ENCODE measurements at regions not wholly inside any gene's neighbourhood (a gene's known extent, or its start where the extent isn't known, plus 50 kb on each side); places are given as distances from the start of the nearest gene placed in this dataset.

DNA sequence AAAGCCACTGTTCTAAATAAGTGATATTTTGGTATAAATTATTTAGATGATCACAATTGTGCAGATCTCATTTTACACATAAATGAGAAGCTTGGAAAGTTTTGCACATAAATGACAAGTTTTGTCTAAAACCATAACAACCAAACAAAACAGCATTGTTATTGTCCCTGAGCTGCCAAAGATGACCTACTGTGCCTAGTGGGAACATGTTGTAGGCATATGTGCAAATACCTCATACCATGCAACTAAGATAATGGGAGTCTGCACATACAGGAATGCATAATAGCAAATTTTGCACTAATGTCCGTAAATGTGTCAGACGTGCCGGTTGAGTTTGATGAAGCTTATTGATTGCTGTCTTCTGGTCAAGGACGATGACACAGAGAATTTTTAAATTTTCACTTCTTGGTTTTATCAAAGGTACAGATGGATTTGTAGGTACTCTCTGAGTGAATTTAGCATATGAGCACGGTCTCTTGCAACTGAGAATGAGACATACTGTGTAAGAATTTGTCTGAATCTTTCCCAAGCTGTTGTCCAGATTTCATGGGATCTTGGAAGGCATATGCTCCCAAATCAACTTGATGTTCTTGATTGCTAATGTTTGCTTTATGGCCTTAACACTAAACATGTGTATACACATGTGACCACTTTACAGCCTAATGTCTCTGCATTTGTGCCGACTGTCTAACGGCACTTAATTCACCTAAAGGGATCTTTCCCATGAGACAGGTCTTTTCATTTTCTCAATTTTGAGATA, 1133.5 kb downstream of the FAT4 start:
- H3K36me3 ChIP-seq = no peaks in the 10 kb centered on the region
- no peaks in the 10 kb centered on the region for H3K27me3 ChIP-seq
- no peaks in the 10 kb centered on the region for H3K4me1 ChIP-seq
- no peak overlapping the region for H3K27ac ChIP-seq
- TF ChIP-seq, protein P1, sequence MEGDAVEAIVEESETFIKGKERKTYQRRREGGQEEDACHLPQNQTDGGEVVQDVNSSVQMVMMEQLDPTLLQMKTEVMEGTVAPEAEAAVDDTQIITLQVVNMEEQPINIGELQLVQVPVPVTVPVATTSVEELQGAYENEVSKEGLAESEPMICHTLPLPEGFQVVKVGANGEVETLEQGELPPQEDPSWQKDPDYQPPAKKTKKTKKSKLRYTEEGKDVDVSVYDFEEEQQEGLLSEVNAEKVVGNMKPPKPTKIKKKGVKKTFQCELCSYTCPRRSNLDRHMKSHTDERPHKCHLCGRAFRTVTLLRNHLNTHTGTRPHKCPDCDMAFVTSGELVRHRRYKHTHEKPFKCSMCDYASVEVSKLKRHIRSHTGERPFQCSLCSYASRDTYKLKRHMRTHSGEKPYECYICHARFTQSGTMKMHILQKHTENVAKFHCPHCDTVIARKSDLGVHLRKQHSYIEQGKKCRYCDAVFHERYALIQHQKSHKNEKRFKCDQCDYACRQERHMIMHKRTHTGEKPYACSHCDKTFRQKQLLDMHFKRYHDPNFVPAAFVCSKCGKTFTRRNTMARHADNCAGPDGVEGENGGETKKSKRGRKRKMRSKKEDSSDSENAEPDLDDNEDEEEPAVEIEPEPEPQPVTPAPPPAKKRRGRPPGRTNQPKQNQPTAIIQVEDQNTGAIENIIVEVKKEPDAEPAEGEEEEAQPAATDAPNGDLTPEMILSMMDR (IDR thresholded peaks at IDR 0.05) = no peak
- TF ChIP-seq POLR2A (IDR thresholded peaks at IDR 0.05) (no peak), POLR2AphosphoS5 (IDR thresholded peaks at IDR 0.05; ENCODE audit: insufficient read depth in 1 of 2, low read depth in 1 of 2) (no peak)
- no peaks in the 10 kb centered on the region for H3K9me3 ChIP-seq
- DNase-seq (ENCODE audit: extremely low spot score in 2 of 2) = no peak
- intact Hi-C loops (cut with DNase I) = no loop called here
- H3K4me3 ChIP-seq = no peak overlapping the region

DNA sequence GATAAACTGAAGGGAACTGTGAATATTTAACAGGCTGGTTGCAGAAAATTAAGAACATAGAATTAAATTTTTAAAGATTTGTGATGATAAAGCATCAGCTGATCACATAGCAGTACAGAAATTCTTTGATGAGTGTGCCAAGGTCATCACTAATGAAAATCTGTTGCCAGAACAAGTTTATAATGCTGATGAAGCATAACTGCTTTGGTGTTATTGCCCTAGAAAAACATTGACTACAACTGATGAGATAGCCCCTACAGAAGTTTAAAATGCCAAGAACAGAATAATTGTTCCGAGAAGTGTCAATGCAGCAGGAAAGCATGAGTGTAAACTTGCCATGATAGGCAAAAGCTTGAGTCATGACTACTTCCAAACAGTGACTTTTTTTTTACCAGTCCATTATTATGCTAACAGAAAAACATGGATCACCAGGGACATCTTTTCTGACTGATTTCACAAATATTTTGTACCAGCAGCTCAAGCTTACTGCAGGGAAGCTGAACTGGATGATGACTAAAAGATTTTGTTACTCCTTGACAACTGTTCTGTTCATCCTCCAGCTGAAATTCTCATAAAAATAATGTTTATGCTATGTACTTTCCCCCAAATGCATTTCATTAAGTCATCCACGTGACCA, 1136.6 kb downstream of the FAT4 start:
- Histone ChIP-seq H3K4me3 (no peak overlapping the region), H3K27me3 (no peaks in the 10 kb centered on the region), H3K36me3 (no peaks in the 10 kb centered on the region), H3K27ac (no peak overlapping the region), H3K9me3 (no peaks in the 10 kb centered on the region), H3K4me1 (no peaks in the 10 kb centered on the region)
- no peak for DNase-seq (ENCODE audit: extremely low spot score in 2 of 2)
- intact Hi-C loops (cut with DNase I) = no loop called here
- TF ChIP-seq, protein P1 (IDR thresholded peaks at IDR 0.05) = no peak
- no peak for TF ChIP-seq POLR2A (IDR thresholded peaks at IDR 0.05)
- TF ChIP-seq POLR2AphosphoS5 (IDR thresholded peaks at IDR 0.05; ENCODE audit: insufficient read depth in 1 of 2, low read depth in 1 of 2) = no peak

DNA sequence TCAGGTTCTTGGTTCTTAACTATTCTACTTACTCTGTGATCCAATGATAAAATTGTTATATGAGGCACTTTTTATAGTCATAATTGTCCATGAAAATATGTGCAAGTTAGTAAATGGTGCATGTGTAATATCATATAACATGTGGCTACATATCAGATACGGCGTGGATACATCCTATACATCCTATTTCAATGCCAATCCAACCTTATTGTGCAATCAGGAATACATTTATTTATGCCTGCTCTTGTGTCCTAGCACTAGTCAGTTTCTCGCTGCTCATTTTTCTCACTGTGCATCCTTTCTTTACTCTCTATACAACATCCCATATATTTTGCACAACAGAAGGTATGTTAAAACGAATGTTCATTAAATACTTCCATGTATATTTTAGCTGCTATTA, 1141.1 kb downstream of the FAT4 start:
- TF ChIP-seq POLR2AphosphoS5 (IDR thresholded peaks at IDR 0.05; ENCODE audit: insufficient read depth in 1 of 2, low read depth in 1 of 2) = no peak
- TF ChIP-seq, protein P1 (IDR thresholded peaks at IDR 0.05) = no peak
- TF ChIP-seq POLR2A (IDR thresholded peaks at IDR 0.05) = no peak
- no peaks in the 10 kb centered on the region for H3K4me1 ChIP-seq
- no peaks in the 10 kb centered on the region for H3K36me3 ChIP-seq
- H3K27ac ChIP-seq = no peak overlapping the region
- H3K9me3 ChIP-seq = no peaks in the 10 kb centered on the region
- no peak for DNase-seq (ENCODE audit: extremely low spot score in 2 of 2)
- no peak overlapping the region for H3K4me3 ChIP-seq
- intact Hi-C loops (cut with DNase I) = no loop called here
- H3K27me3 ChIP-seq = no peaks in the 10 kb centered on the region

DNA sequence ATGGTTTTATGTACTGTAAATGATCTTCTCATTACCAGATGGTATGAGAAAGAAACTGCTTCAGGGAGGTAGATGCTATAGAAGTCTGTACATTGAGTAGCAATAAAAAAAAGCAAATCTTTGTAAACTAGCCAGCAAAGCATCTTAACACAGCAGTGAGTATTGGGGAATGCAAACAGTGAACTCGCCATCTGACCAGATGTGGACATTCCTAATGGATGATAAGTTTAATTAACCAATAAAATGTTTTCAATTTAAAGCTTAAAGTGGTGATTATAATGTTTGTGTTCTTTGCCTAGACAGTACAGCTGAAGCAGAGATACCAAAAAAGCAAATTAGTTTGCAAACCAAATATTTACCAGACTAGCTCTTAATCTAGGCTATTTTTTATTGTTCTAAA, 1144.2 kb downstream of the FAT4 start:
- H3K27me3 ChIP-seq = no peaks in the 10 kb centered on the region
- H3K4me3 ChIP-seq = no peak overlapping the region
- no peaks in the 10 kb centered on the region for H3K36me3 ChIP-seq
- no peak for TF ChIP-seq POLR2A (IDR thresholded peaks at IDR 0.05)
- TF ChIP-seq, protein P1 (IDR thresholded peaks at IDR 0.05) = no peak
- no peaks in the 10 kb centered on the region for H3K9me3 ChIP-seq
- no peak overlapping the region for H3K27ac ChIP-seq
- H3K4me1 ChIP-seq = no peaks in the 10 kb centered on the region
- intact Hi-C loops (cut with DNase I) = no loop called here
- DNase-seq (ENCODE audit: extremely low spot score in 2 of 2) = no peak

DNA sequence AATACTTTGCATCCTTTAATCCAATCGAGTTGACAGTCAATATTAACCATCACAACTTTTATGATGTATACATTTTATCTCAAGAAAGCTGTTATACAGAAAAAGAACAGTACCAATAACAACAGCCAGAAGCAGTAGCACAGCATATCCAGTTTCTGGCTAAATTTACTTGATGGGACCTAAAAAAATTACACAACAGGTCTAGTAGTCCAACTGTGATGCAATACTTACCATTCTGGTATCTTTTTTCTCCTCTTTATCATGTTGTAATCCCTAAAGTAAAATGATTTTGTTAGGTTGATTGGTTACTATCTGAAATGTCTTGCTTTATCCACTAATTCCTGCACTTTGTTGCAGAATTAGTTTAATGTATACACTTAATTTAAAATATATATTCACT, 1150.6 kb downstream of the FAT4 start:
- no peaks in the 10 kb centered on the region for H3K27me3 ChIP-seq
- no peaks in the 10 kb centered on the region for H3K9me3 ChIP-seq
- H3K27ac ChIP-seq = no peak overlapping the region
- intact Hi-C loops (cut with DNase I) = no loop called here
- no peaks in the 10 kb centered on the region for H3K36me3 ChIP-seq
- DNase-seq (ENCODE audit: extremely low spot score in 2 of 2) = no peak
- H3K4me3 ChIP-seq = no peak overlapping the region
- no peak for TF ChIP-seq POLR2AphosphoS5 (IDR thresholded peaks at IDR 0.05; ENCODE audit: insufficient read depth in 1 of 2, low read depth in 1 of 2)
- TF ChIP-seq, protein P1 (IDR thresholded peaks at IDR 0.05) = no peak
- no peak for TF ChIP-seq POLR2A (IDR thresholded peaks at IDR 0.05)
- no peaks in the 10 kb centered on the region for H3K4me1 ChIP-seq
